GM12872 (cell line): ENCODE measurements at regions not wholly inside any gene's neighbourhood (a gene's known extent, or its start where the extent isn't known, plus 50 kb on each side); places are given as distances from the start of the nearest gene placed in this dataset.

Source experiments
- CTCF ChIP-seq: IDR thresholded peaks from 3 replicates; pipeline ENCODE4 v1.5.1; 2011; ENCODE audit warnings: low read depth, mild to moderate bottlenecking, low read length, moderate library complexity; ENCODE audit not compliant: insufficient read depth

DNA sequence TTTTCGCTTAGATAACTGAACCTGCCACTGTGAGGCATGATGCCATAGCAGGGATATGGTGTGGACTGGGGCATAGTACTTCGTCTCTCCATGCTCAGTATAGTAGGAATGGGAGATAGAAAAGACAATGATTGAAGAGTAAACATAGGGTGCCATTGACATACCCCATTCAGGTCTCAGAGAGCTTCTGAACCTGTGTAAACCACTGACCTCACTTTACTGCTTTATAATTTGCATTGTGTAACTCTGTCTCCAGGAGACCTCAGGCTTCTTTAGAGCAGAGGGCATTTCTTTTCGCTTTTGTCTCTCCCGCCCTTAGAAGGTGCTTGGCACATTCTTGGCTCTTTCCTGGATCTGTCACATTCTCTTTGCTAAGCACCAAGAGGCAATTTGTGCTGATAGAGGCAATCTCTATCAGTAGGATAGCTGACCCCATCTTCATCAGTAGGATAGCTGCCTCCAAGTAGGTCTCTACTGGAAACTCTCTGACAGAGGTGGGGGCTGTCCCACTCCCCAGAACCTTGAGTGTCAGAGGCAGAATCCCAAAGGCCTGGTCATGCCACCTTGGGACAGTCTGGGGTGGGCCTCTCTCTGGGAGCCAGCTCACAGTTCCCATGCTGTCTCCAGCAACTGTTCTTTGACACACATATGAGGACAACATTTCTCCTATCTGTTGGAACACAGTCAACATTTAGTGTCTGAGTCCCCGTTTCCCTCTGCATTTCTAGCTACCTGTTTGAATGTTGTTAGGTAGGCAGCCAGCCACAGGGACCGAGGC lies 181.9 kb downstream of the UTP18 start:
- TF ChIP-seq CTCF: no peak

GRCh38 chr17:51443646-51444045 lies 183.3 kb downstream of the UTP18 start:
- TF ChIP-seq CTCF: no peak

DNA sequence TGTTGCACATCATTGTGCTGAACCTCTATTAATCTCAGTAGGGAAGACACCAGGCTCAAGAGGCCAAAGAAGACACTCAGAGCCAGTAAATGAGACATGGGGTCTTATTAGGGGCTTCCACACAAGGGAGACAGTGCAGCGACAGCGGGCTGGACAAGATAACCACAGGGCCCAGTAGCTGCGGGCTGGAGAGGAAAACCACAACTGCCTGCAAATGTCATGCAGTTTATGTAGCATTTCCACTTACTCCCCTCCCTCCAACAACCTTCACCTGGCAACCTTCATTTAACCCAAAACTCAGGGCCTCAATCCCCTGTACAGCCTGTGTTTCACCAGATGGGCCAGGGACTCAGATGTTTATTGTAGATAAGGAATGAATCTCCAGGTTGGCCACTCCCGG lies 185.6 kb downstream of the UTP18 start:
- TF ChIP-seq CTCF: no peak

GRCh38 chr17:51454456-51454978 lies 194.2 kb downstream of the UTP18 start:
- TF ChIP-seq CTCF: no peak

GRCh38 chr17:51455211-51455610 lies 194.9 kb downstream of the UTP18 start:
- TF ChIP-seq CTCF: no peak

DNA sequence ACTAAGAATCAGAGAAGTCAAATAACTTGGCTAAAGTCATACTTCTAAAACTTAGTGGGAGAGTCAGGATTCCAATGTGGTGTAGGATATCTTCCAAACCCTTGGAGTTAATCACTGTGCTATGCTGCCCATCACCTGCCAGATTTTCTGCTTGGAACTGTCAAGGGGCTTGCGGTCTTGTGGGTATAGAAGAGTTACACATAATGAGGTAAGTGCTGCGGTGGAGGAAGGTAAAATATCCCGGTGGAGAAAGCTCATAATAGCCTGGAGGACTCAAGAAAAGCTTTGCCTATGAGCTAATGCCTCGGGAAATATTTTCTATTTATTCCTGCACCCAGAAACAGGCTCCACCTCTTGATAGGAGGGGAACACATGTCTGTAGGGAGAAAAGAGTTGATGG lies 195.6 kb downstream of the UTP18 start:
- TF ChIP-seq CTCF: no peak

GRCh38 chr17:51456942-51457341 lies 196.6 kb downstream of the UTP18 start:
- no peak for TF ChIP-seq CTCF
